LNCAP (cell line): ENCODE measurements at regions not wholly inside any gene's neighbourhood (a gene's known extent, or its start where the extent isn't known, plus 50 kb on each side); places are given as distances from the start of the nearest gene placed in this dataset.

Experiments
- CTCF ChIP-seq: fragments of 450-650 bp; IDR thresholded peaks from 2 replicates; pipeline ENCODE4 v1.5.1; 2017; ENCODE audit warnings: mild to moderate bottlenecking

- TF ChIP-seq CTCF, result no peak
Observed at GRCh38 chr17:69678206-69678605, 263.7 kb downstream of the MAP2K6 start.

- no peak for TF ChIP-seq CTCF
Observed at GRCh38 chr17:69679829-69680228, 265.3 kb downstream of the MAP2K6 start.

- TF ChIP-seq CTCF, result no peak
Observed at GRCh38 chr17:69684251-69684650, 269.8 kb downstream of the MAP2K6 start.

GRCh38 chr17:69690531-69690930 lies 276.0 kb downstream of the MAP2K6 start:
- TF ChIP-seq CTCF, result no peak

- no peak for TF ChIP-seq CTCF
Observed at GRCh38 chr17:69692171-69692570, 277.7 kb downstream of the MAP2K6 start.

- TF ChIP-seq CTCF, result no peak
Observed at GRCh38 chr17:69695646-69696045, 281.1 kb downstream of the MAP2K6 start.

- TF ChIP-seq CTCF, result no peak
Observed at GRCh38 chr17:69696650-69697049, 282.2 kb downstream of the MAP2K6 start.

- no peak for TF ChIP-seq CTCF
Observed at GRCh38 chr17:69702078-69702477, 287.6 kb downstream of the MAP2K6 start.
